HCT116 (cell line): ENCODE measurements at regions not wholly inside any gene's neighbourhood (a gene's known extent, or its start where the extent isn't known, plus 50 kb on each side); places are given as distances from the start of the nearest gene placed in this dataset.

Experiments
- ATAC-seq: fragments of 200-7000 bp; cut with Tn5 transposase; 2 replicates; pipeline ENCODE4 v1.9.1; 2020; ENCODE audit warnings: mild to moderate bottlenecking, moderate library complexity
- BruUV-seq: library from RNA; stranded (reverse); fragments of 400-500 nt; replicated peaks from 2 replicates; lab custom pipeline; 2021; lab: Mats Ljungman, UMichigan
- CTCF ChIA-PET: fragments of 300-600 bp; sonication (Branson Sonifier 250); formaldehyde crosslinking; loops from one replicate; lab custom pipeline; 2021; ENCODE audit warnings: antibody characterized with exemption; lab: Charles Lee
- POLR2A ChIA-PET: fragments of 300-600, 350-600 bp; sonication (Branson Sonifier 250); formaldehyde crosslinking; loops from one replicate; lab custom pipeline; 2021; ENCODE audit warnings: antibody characterized with exemption; lab: Charles Lee
- RAD21 ChIA-PET, 2 experiments: fragments of 300-600 bp; sonication (Branson Sonifier 250); formaldehyde crosslinking; loops; one replicate each; lab custom pipeline; 2023; ENCODE audit warnings: low total read pairs in 2 of 2; ENCODE audit not compliant: uncharacterized antibody in 2 of 2, unreplicated experiment in 2 of 2, low non-redundant PET in 1 of 2; lab: Charles Lee
- DNase-seq: peaks from one replicate; pipeline ENCODE4 v3.0.0-alpha.2; 2010; ENCODE audit warnings: low read depth, low spot score
- H2AFZ ChIP-seq: fragments of 200-600 bp; shearing (Covaris generic), sonication (generic); 2 replicates; pipeline ENCODE4 v1.6.1; 2017; ENCODE audit warnings: low read depth, mixed run types, mixed read lengths, antibody characterized with exemption, low read length; ENCODE audit not compliant: poor library complexity, severe bottlenecking
- H3K27ac ChIP-seq: 2 replicates; pipeline ENCODE4 v1.5.1; 2012; ENCODE audit warnings: low read depth, low read length
- H3K27me3 ChIP-seq: fragments of 200-600 bp; sonication (generic); 2 replicates; pipeline ENCODE4 v1.6.1; 2016; ENCODE audit warnings: mixed run types, low read length, mixed read lengths; ENCODE audit not compliant: insufficient read depth
- H3K36me3 ChIP-seq, 2 experiments: fragments of 200-500 bp in 1 of 2; fragments of 200-600 bp in 1 of 2; sonication (Bioruptor generic) in 1 of 2; sonication (generic) in 1 of 2; 2 replicates each; pipeline versions ENCODE4 v1.5.1 to v1.6.1; 2014 to 2016; ENCODE audit warnings: low read length in 2 of 2, inconsistent platforms in 1 of 2, mixed read lengths in 1 of 2, mixed run types in 1 of 2; ENCODE audit not compliant: insufficient read depth in 2 of 2, control insufficient read depth in 1 of 2
- H3K4me1 ChIP-seq, 2 experiments: fragments of 200-600 bp in 1 of 2; sonication (generic) in 1 of 2; 2 replicates each; pipeline versions ENCODE4 v1.5.1 to v1.6.1; 2012 to 2017; ENCODE audit warnings: low read length in 2 of 2, inconsistent platforms in 1 of 2, mild to moderate bottlenecking in 1 of 2, mixed read lengths in 1 of 2, mixed run types in 1 of 2, moderate library complexity in 1 of 2; ENCODE audit not compliant: insufficient read depth in 2 of 2, control insufficient read depth in 1 of 2
- H3K4me2 ChIP-seq: fragments of 200-600 bp; sonication (generic); 2 replicates; pipeline ENCODE4 v1.6.1; 2017; ENCODE audit warnings: mixed run types, low read length, mixed read lengths
- H3K4me3 ChIP-seq, 2 experiments: fragments of 200-600 bp in 1 of 2; sonication (generic) in 1 of 2; replicated peaks in 1 of 2; 2 replicates each; pipeline ENCODE4 v1.5.1; 2011 to 2016; ENCODE audit warnings: low read length in 2 of 2, control low read depth in 1 of 2, low read depth in 1 of 2, mild to moderate bottlenecking in 1 of 2, mixed read lengths in 1 of 2, mixed run types in 1 of 2
- H3K79me2 ChIP-seq: fragments of 200-600 bp; sonication (generic); 2 replicates; pipeline ENCODE4 v1.6.1; 2017; ENCODE audit warnings: mild to moderate bottlenecking, mixed run types, low read length, moderate library complexity, mixed read lengths; ENCODE audit not compliant: insufficient read depth
- H3K9ac ChIP-seq: fragments of 200-600 bp; sonication (generic); 2 replicates; pipeline ENCODE4 v1.6.1; 2016; ENCODE audit warnings: low read length, mixed read lengths
- H3K9me2 ChIP-seq: fragments of 200-600 bp; sonication (generic), shearing (Covaris generic); 2 replicates; pipeline ENCODE4 v1.6.1; 2017; ENCODE audit warnings: mixed run types, mild to moderate bottlenecking, moderate library complexity; ENCODE audit not compliant: insufficient read depth
- H3K9me3 ChIP-seq, 2 experiments: fragments of 200-500 bp in 1 of 2; fragments of 200-600 bp in 1 of 2; sonication (Bioruptor generic) in 1 of 2; sonication (generic) in 1 of 2; 2 replicates each; pipeline ENCODE4 v1.6.1; 2014 to 2017; ENCODE audit warnings: low read length in 2 of 2, mixed read lengths in 2 of 2, inconsistent platforms in 1 of 2, low read depth in 1 of 2, mild to moderate bottlenecking in 1 of 2, mixed run types in 1 of 2, moderate library complexity in 1 of 2; ENCODE audit not compliant: control insufficient read depth in 1 of 2, insufficient read depth in 1 of 2
- H4K20me1 ChIP-seq: fragments of 200-600 bp; sonication (generic), shearing (Covaris generic); 2 replicates; pipeline ENCODE4 v1.6.1; 2017; ENCODE audit warnings: mixed run types, mild to moderate bottlenecking, moderate library complexity; ENCODE audit not compliant: insufficient read depth
- CEBPB ChIP-seq: IDR thresholded peaks from 2 replicates; pipeline ENCODE4 v1.6.1; 2012; ENCODE audit warnings: low read depth
- EZH2phosphoT487 ChIP-seq: fragments of 200-600 bp; IDR thresholded peaks from 2 replicates; pipeline ENCODE4 v1.6.1; 2018; ENCODE audit warnings: antibody characterized with exemption, borderline replicate concordance
- POLR2A ChIP-seq: IDR thresholded peaks from 2 replicates; pipeline ENCODE4 v1.7.0; 2011; ENCODE audit warnings: borderline replicate concordance; ENCODE audit not compliant: insufficient read depth, insufficient read length; ENCODE audit errors: extremely low read depth
- POLR2AphosphoS5 ChIP-seq: IDR thresholded peaks from 2 replicates; pipeline ENCODE4 v1.6.1; 2011; ENCODE audit warnings: mild to moderate bottlenecking, low read depth, low read length, moderate library complexity
- RAD21 ChIP-seq: IDR thresholded peaks from 2 replicates; pipeline ENCODE4 v1.6.1; 2012; ENCODE audit warnings: low read depth, mild to moderate bottlenecking
- SRF ChIP-seq: IDR thresholded peaks from 2 replicates; pipeline ENCODE4 v1.6.1; 2012; ENCODE audit warnings: low read depth
- TCF7L2 ChIP-seq: IDR thresholded peaks from 2 replicates; pipeline ENCODE4 v1.7.0; 2011; ENCODE audit warnings: borderline replicate concordance, inconsistent platforms; ENCODE audit not compliant: insufficient read depth, insufficient read length; ENCODE audit errors: extremely low read depth
- YY1 ChIP-seq: IDR thresholded peaks from 2 replicates; pipeline ENCODE4 v1.6.1; 2011; ENCODE audit warnings: low read length, low read depth, moderate library complexity, mild to moderate bottlenecking; ENCODE audit not compliant: insufficient replicate concordance; ENCODE audit errors: extremely low read depth
- intact Hi-C: fragments of 100-400 bp; cut with micrococcal nuclease; formaldehyde crosslinking; loops from 2 replicates; pipeline ENCODE4 v1.10.0; 2022
- TF ChIP-seq, protein P1 (sequence below): IDR thresholded peaks from 2 replicates; pipeline ENCODE4 v1.6.1; 2011; ENCODE audit warnings: mild to moderate bottlenecking, low read length, moderate library complexity; ENCODE audit not compliant: insufficient replicate concordance; ENCODE audit errors: extremely low read depth
- TF ChIP-seq, protein P2 (sequence below): IDR thresholded peaks from 2 replicates; pipeline ENCODE4 v1.6.1; 2012

DNA sequence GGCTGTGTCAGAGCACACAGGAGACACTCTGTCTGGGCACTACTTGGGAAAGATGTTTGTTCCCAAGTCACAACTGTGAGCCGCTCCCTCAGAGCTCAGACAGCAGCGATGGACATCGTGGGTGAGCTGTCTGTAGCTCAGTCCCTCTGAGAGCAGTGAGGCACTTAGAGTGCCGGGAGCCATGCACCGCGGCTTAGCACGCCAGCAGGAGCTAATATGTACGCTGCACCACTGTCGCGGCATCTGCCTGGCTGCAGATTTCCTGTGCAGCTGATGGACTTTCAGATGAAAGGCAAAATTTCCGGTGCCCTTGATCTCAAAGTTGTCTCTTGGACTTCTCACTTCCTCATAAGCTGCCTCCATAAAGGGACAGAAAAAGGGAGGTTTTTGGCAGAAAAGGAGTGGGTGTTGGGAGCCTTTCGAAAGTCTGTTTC is 92.8 kb upstream of the ZNF469 start:
- POLR2A ChIA-PET = no interaction called here
- intact Hi-C loops = no loop called here
- Histone ChIP-seq H3K9ac (no peak overlapping the region), H2AFZ (no peak overlapping the region), H3K4me3 (no peak overlapping the region), H3K27ac (no peak overlapping the region), H3K9me2 (no peaks in the 10 kb centered on the region), H4K20me1 (no peaks in the 10 kb centered on the region), H3K79me2 (no peaks in the 10 kb centered on the region), H3K4me2 (no peak overlapping the region), H3K36me3 (no peaks in the 10 kb centered on the region), H3K9me3 (peaks cover 0 to 5% of the 10 kb centered on the region in 2 experiments; a peak in 1 of 4 replicates), H3K4me1 (peaks cover 0 to 5% of the 10 kb centered on the region in 2 experiments; a peak in 2 of 4 replicates), H3K27me3 (peaks cover 13% of the 10 kb centered on the region; the same call in 1 of the 2 replicates)
- CTCF ChIA-PET = interaction anchor here (0.9 kb wide), 1 partner anchor 11 kb away, joined by 3 read pairs; no protein-coding TSS in a partner anchor
- TF ChIP-seq CEBPB = no peak
- TF ChIP-seq, protein P1, sequence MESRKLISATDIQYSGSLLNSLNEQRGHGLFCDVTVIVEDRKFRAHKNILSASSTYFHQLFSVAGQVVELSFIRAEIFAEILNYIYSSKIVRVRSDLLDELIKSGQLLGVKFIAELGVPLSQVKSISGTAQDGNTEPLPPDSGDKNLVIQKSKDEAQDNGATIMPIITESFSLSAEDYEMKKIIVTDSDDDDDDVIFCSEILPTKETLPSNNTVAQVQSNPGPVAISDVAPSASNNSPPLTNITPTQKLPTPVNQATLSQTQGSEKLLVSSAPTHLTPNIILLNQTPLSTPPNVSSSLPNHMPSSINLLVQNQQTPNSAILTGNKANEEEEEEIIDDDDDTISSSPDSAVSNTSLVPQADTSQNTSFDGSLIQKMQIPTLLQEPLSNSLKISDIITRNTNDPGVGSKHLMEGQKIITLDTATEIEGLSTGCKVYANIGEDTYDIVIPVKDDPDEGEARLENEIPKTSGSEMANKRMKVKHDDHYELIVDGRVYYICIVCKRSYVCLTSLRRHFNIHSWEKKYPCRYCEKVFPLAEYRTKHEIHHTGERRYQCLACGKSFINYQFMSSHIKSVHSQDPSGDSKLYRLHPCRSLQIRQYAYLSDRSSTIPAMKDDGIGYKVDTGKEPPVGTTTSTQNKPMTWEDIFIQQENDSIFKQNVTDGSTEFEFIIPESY = no peak
- TF ChIP-seq RAD21 = no peak
- ATAC-seq = no peak
- RAD21 ChIA-PET = no interaction called here
- no TSS peak for BruUV-seq
- no peak for DNase-seq

- peaks cover 0 to 5% of the 10 kb centered on the region in 2 experiments; a peak in 2 of 4 replicates for H3K4me1 ChIP-seq
- H2AFZ ChIP-seq = no peak overlapping the region
- H3K27me3 ChIP-seq = peaks cover 13% of the 10 kb centered on the region; the same call in 1 of the 2 replicates
- CTCF ChIA-PET = no interaction called here
- ATAC-seq (no peak), DNase-seq (no peak)
- RAD21 ChIA-PET = no interaction called here
- H3K4me2 ChIP-seq = no peak overlapping the region
- TF ChIP-seq POLR2A (no peak), TCF7L2 (no peak), POLR2AphosphoS5 (no peak), SRF (no peak), EZH2phosphoT487 (no peak), RAD21 (no peak), YY1 (no peak)
- TF ChIP-seq, protein P2, sequence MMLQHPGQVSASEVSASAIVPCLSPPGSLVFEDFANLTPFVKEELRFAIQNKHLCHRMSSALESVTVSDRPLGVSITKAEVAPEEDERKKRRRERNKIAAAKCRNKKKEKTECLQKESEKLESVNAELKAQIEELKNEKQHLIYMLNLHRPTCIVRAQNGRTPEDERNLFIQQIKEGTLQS = no peak
- no peak overlapping the region for H3K4me3 ChIP-seq
- H3K9me3 ChIP-seq = peaks cover 0 to 5% of the 10 kb centered on the region in 2 experiments; a peak in 1 of 4 replicates
- H3K79me2 ChIP-seq = no peaks in the 10 kb centered on the region
- H3K9ac ChIP-seq = no peak overlapping the region
- H4K20me1 ChIP-seq = no peaks in the 10 kb centered on the region
- POLR2A ChIA-PET = no interaction called here
- intact Hi-C loops = no loop called here
- no TSS peak for BruUV-seq
- no peak overlapping the region for H3K27ac ChIP-seq
- no peaks in the 10 kb centered on the region for H3K36me3 ChIP-seq
- no peaks in the 10 kb centered on the region for H3K9me2 ChIP-seq
Observed at GRCh38 chr16:88290850-88291830, 91.6 kb upstream of the ZNF469 start.
